ENCODE measurements at regions not wholly inside any gene's neighbourhood (a gene's known extent, or its start where the extent isn't known, plus 50 kb on each side); places are given as distances from the start of the nearest gene placed in this dataset.

GRCh38 chr2:57981083-57981768 lies 65.4 kb upstream of the VRK2 start:
- no peak for DNase-seq

GRCh38 chr2:57987835-57988573 lies 58.6 kb upstream of the VRK2 start:
- peak in 1 of 5 experiments; percentile 46 for DNase-seq

GRCh38 chr2:57990118-57990725 lies 56.4 kb upstream of the VRK2 start:
- DNase-seq = no peak
